ENCODE measurements at regions not wholly inside any gene's neighbourhood (a gene's known extent, or its start where the extent isn't known, plus 50 kb on each side); places are given as distances from the start of the nearest gene placed in this dataset.

DNA sequence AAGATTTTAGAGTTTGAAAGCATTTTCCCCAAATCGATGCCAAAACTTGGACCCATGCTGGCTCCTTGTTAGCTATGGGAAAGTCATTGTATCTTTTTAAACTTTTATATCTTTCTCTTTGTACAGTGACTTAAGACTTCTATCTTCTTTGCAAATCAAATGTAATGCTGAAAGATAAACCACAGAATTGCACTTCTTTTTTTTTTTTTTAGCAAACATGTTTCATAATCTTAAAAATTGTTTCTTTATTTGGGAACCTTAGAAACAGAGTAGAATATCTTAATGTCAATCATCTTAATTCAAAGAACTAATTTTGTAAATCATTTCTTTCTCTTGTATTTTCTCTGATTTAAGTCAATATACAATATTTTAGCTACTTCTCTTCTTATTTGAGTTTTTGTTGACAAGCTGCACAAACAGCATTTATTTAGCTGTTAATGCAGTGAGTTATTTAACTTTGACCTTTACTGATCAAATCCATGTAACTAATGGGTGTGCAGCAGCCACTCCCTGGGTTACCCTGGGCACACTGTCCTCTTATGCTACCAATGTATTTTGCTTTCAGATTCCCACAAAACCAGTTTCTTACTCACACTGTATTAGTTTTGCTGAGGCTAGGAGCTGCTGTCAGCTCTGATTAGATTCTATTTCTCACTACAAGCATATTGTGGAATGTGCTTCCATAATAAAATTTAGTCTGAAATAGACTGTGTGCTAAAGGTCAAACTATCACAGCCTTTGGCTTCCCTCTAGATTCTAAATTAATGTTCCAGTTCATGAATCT lies 279.6 kb downstream of the ADGB start:
- H3K36me3 ChIP-seq (replicated peaks; ENCODE audit: insufficient read depth, low read length): no peaks in the 10 kb centered on the region
- no peaks in the 10 kb centered on the region for H3K79me2 ChIP-seq (ENCODE audit: low read length)
- H3K27ac ChIP-seq (ENCODE audit: low read length): no peak overlapping the region
- H2AFZ ChIP-seq (ENCODE audit: low read length): no peak overlapping the region
- H3K4me3 ChIP-seq (ENCODE audit: low read length): no peak overlapping the region
- H4K20me1 ChIP-seq (ENCODE audit: insufficient read depth, low read length): no peaks in the 10 kb centered on the region
- H3K9me3 ChIP-seq (replicated peaks; ENCODE audit: insufficient read depth, low read length): no peaks in the 10 kb centered on the region
- TF ChIP-seq, protein P1, sequence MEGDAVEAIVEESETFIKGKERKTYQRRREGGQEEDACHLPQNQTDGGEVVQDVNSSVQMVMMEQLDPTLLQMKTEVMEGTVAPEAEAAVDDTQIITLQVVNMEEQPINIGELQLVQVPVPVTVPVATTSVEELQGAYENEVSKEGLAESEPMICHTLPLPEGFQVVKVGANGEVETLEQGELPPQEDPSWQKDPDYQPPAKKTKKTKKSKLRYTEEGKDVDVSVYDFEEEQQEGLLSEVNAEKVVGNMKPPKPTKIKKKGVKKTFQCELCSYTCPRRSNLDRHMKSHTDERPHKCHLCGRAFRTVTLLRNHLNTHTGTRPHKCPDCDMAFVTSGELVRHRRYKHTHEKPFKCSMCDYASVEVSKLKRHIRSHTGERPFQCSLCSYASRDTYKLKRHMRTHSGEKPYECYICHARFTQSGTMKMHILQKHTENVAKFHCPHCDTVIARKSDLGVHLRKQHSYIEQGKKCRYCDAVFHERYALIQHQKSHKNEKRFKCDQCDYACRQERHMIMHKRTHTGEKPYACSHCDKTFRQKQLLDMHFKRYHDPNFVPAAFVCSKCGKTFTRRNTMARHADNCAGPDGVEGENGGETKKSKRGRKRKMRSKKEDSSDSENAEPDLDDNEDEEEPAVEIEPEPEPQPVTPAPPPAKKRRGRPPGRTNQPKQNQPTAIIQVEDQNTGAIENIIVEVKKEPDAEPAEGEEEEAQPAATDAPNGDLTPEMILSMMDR (IDR thresholded peaks at IDR 0.05; ENCODE audit: low read length): no peak
- no peak for TF ChIP-seq EZH2 (optimal IDR thresholded peaks at IDR 0.05; ENCODE audit: low read depth, low read length)
- no peak for TF ChIP-seq EZH2phosphoT487 (IDR thresholded peaks at IDR 0.05; ENCODE audit: low read length)
- no peaks in the 10 kb centered on the region for H3K27me3 ChIP-seq (replicated peaks; ENCODE audit: insufficient read depth, low read length)
- no peak overlapping the region for H3K9ac ChIP-seq (ENCODE audit: low read length)
- no peaks in the 10 kb centered on the region for H3K9me2 ChIP-seq (replicated peaks; ENCODE audit: insufficient read depth, low read length)
- DNase-seq: no peak
- H3F3A ChIP-seq (ENCODE audit: insufficient read depth, low read length): no peaks in the 10 kb centered on the region
- H3K4me2 ChIP-seq (ENCODE audit: low read depth, low read length): no peak overlapping the region
- no peaks in the 10 kb centered on the region for H3K4me1 ChIP-seq (ENCODE audit: low read length)

DNA sequence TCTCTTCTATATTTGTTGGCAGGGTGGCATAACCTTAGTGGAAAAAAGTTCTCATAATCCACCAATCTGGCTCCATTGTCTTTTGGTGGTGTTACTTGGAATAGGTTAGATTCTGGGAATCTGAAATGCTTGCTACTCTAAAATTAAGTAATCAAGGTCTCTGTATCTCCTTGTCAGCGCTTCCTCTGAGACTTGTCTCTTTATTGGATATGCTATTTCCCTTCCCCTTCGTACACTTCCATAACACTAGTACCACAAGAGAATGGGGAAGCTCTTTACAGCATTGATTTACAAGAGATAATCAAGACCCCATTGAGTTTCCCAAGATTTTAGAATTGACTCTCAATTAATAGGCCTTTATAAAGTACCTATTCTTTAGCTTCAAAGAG lies 280.2 kb downstream of the ADGB start:
- Histone ChIP-seq H2AFZ (ENCODE audit: low read length) (no peak overlapping the region), H3K9me3 (replicated peaks; ENCODE audit: insufficient read depth, low read length) (no peaks in the 10 kb centered on the region), H3K36me3 (replicated peaks; ENCODE audit: insufficient read depth, low read length) (no peaks in the 10 kb centered on the region), H3K4me2 (ENCODE audit: low read depth, low read length) (no peak overlapping the region), H3K27me3 (replicated peaks; ENCODE audit: insufficient read depth, low read length) (no peaks in the 10 kb centered on the region), H3K27ac (ENCODE audit: low read length) (no peak overlapping the region), H3F3A (ENCODE audit: insufficient read depth, low read length) (no peaks in the 10 kb centered on the region), H3K9me2 (replicated peaks; ENCODE audit: insufficient read depth, low read length) (no peaks in the 10 kb centered on the region), H3K4me1 (ENCODE audit: low read length) (no peaks in the 10 kb centered on the region), H3K79me2 (ENCODE audit: low read length) (no peaks in the 10 kb centered on the region), H3K9ac (ENCODE audit: low read length) (no peak overlapping the region), H3K4me3 (ENCODE audit: low read length) (no peak overlapping the region), H4K20me1 (ENCODE audit: insufficient read depth, low read length) (no peaks in the 10 kb centered on the region)
- DNase-seq: no peak
- TF ChIP-seq EZH2phosphoT487 (IDR thresholded peaks at IDR 0.05; ENCODE audit: low read length) (no peak), EZH2 (optimal IDR thresholded peaks at IDR 0.05; ENCODE audit: low read depth, low read length) (no peak)
- TF ChIP-seq, protein P1 (IDR thresholded peaks at IDR 0.05; ENCODE audit: low read length): no peak

DNA sequence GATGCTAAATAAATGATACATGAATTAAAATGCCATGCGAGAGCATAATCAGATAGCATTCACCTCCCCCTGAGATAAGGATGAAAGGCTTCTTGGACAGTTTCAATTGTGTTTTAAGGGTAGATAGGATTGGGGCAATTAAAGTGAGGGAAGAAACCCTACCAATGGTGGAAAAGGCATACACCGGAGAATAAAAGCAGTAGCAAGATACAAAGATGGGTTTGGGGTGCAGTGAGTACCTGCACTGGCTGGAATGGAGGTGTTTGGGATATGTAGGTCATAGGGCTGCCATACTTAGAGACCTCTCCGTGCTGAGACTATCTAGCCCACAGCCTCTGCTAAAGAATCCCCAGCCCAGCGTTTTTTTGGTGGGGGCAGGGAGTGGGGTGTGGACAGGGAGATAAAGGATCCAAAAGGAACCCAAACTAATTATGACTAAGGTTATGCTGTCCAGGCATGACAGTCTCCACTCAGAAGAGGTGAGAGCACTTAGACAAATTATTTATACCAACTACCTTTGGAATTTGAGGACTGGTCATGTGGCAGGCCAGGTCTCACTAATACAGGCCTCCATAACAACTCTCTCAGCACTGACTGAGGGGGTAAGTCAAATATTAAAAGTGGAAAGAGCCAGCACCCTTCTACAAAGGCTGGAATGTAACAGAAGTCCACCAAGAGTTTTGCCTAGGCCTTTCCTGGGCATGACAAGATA lies 280.8 kb downstream of the ADGB start:
- Histone ChIP-seq H2AFZ (ENCODE audit: low read length) (no peak overlapping the region), H3K9me3 (replicated peaks; ENCODE audit: insufficient read depth, low read length) (no peaks in the 10 kb centered on the region), H3K36me3 (replicated peaks; ENCODE audit: insufficient read depth, low read length) (no peaks in the 10 kb centered on the region), H3K27me3 (replicated peaks; ENCODE audit: insufficient read depth, low read length) (no peaks in the 10 kb centered on the region), H3K4me1 (ENCODE audit: low read length) (no peaks in the 10 kb centered on the region), H4K20me1 (ENCODE audit: insufficient read depth, low read length) (no peaks in the 10 kb centered on the region), H3K27ac (ENCODE audit: low read length) (no peak overlapping the region), H3F3A (ENCODE audit: insufficient read depth, low read length) (no peaks in the 10 kb centered on the region), H3K9me2 (replicated peaks; ENCODE audit: insufficient read depth, low read length) (no peaks in the 10 kb centered on the region), H3K9ac (ENCODE audit: low read length) (no peak overlapping the region), H3K4me2 (ENCODE audit: low read depth, low read length) (no peak overlapping the region), H3K4me3 (ENCODE audit: low read length) (no peak overlapping the region), H3K79me2 (ENCODE audit: low read length) (no peaks in the 10 kb centered on the region)
- DNase-seq: no peak
- TF ChIP-seq, protein P1 (IDR thresholded peaks at IDR 0.05; ENCODE audit: low read length): no peak
- TF ChIP-seq EZH2 (optimal IDR thresholded peaks at IDR 0.05; ENCODE audit: low read depth, low read length) (no peak), EZH2phosphoT487 (IDR thresholded peaks at IDR 0.05; ENCODE audit: low read length) (no peak)

Data from MM.1S (cell line).